Adrenal gland (tissue), 9 donors: ENCODE measurements at regions not wholly inside any gene's neighbourhood (a gene's known extent, or its start where the extent isn't known, plus 50 kb on each side); places are given as distances from the start of the nearest gene placed in this dataset.

ENCODE experiments used
- DNase-seq, 7 donors: peaks; one replicate each; pipeline ENCODE4 v3.0.0-alpha.2; 2019 to 2020
- H3K27ac ChIP-seq, 5 donors: fragments of 200-600 bp; sonication (generic) in 4 of 5; 1 replicate in 3 of 5; 2 replicates in 2 of 5; pipeline versions ENCODE4 v1.5.1 to v1.8.0; 2016 to 2020; ENCODE audit warnings: mild to moderate bottlenecking in 1 of 5
- H3K27me3 ChIP-seq: fragments of 200-600 bp; 2 replicates; pipeline ENCODE4 v1.8.0; 2021
- H3K36me3 ChIP-seq, 2 donors: fragments of 200-600 bp; replicated peaks in 1 of 2; 1 replicate in 1 of 2; 2 replicates in 1 of 2; pipeline versions ENCODE4 v1.5.1 to v1.8.0; 2018 to 2022
- H3K4me1 ChIP-seq, 2 donors: fragments of 200-600 bp; replicated peaks in 1 of 2; 1 replicate in 1 of 2; 2 replicates in 1 of 2; pipeline versions ENCODE4 v1.5.1 to v1.8.0; 2018 to 2021
- H3K4me3 ChIP-seq, 4 donors: fragments of 200-600 bp; sonication (generic) in 3 of 4; one replicate each; pipeline ENCODE4 v1.5.1; 2016 to 2018
- H3K9me3 ChIP-seq, 3 donors: fragments of 200-600 bp; sonication (generic) in 1 of 3; replicated peaks in 1 of 3; 1 replicate in 2 of 3; 2 replicates in 1 of 3; pipeline versions ENCODE4 v1.5.1 to v1.8.0; 2016 to 2021
- POLR2A ChIP-seq, 2 donors: fragments of 450-650 bp; IDR thresholded peaks; one replicate each; pipeline ENCODE4 v1.6.1; 2017; ENCODE audit warnings: antibody characterized with exemption in 2 of 2, mild to moderate bottlenecking in 2 of 2, moderate library complexity in 1 of 2
- WGBS, 4 donors: extraction: QIAGEN DNeasy Blood & Tissue Kit in 2 of 4; methylation state at CpG; one replicate each; pipeline versions ENCODE4 v1.1.5 to v1.1.7; 2013 to 2017; 5-methylcytosine and 5-hydroxymethylcytosine counted together
- intact Hi-C, 2 donors: fragments of 100-400 bp; cut with DNase I; formaldehyde crosslinking; loops; one replicate each; pipeline versions ENCODE4 v1.14.1 to v1.15.0; 2022 to 2023
- TF ChIP-seq, protein P1 (sequence below), 6 experiments: fragments of 450-650 bp in 4 of 6; fragments of 200-600 bp in 2 of 6; sonication (generic) in 1 of 6; IDR thresholded peaks; 1 replicate in 5 of 6; 2 replicates in 1 of 6; pipeline versions ENCODE4 v1.5.1 to v1.8.0; 2016 to 2021; ENCODE audit warnings: antibody characterized with exemption in 6 of 6, mild to moderate bottlenecking in 2 of 6, moderate library complexity in 1 of 6
- donor health status: healthy with polysubstance abuse.
- donor health status: Bipolar disorder and iron deficiency.
- donor health status: DM: yes; HTN: yes; CAD: no.
- donor health status: DM: no; HTN: no; CAD: no.
- donor health status: DM: no; HTN: no; CAD: no.

DNA sequence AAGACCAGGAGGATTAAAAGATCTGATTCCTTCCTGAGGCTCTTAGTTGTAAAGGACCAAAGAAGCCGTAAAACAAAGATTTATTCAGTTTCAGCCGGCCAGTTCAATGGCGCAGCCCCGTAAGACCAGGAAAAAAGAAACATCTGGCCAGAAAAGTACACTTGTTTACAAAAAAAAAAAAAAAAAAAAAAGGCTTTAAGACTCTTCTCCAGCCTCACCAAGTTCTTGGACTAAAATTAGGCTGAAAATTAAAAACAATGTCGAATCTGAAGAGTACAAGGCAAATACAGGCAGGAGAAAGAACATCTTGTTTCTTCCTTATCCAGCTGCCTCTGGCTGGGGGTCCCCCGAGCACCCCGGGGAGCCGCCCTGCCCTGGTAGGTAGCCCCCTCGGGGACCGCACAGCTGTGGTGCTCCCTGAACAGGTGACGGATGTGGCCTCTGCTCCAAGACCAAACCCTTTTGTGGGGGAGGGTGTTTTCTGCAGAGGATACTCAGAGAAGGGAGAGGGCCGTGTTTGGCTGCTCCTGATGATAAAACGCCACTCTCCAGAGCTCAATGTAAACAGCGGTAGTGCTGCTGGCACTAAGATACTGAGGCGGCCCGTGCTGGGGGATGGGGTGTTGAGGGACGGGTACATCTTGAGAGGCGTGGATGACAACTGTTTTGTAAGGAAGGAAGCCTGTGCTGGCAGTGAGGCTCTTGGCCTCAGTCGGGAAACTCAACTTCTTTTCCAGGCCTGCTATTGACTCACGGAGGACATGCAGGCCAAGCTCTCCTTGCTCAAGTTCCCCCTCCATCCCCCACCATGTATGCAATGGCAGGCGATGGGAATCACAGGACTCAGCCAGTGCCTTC lies 201.0 kb upstream of the DIO3 start:
- peaks cover 0 to 5% of the 10 kb centered on the region in 2 donors for H3K4me1 ChIP-seq
- TF ChIP-seq, protein P1, sequence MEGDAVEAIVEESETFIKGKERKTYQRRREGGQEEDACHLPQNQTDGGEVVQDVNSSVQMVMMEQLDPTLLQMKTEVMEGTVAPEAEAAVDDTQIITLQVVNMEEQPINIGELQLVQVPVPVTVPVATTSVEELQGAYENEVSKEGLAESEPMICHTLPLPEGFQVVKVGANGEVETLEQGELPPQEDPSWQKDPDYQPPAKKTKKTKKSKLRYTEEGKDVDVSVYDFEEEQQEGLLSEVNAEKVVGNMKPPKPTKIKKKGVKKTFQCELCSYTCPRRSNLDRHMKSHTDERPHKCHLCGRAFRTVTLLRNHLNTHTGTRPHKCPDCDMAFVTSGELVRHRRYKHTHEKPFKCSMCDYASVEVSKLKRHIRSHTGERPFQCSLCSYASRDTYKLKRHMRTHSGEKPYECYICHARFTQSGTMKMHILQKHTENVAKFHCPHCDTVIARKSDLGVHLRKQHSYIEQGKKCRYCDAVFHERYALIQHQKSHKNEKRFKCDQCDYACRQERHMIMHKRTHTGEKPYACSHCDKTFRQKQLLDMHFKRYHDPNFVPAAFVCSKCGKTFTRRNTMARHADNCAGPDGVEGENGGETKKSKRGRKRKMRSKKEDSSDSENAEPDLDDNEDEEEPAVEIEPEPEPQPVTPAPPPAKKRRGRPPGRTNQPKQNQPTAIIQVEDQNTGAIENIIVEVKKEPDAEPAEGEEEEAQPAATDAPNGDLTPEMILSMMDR (IDR thresholded peaks at IDR 0.05): no peak
- TF ChIP-seq POLR2A (IDR thresholded peaks at IDR 0.05): no peak
- no peak overlapping the region for H3K4me3 ChIP-seq
- WGBS, 4 donors: 48 to 64% (median 60%) methylated on average over 17 to 21 of the region's 21 CpGs
- no peaks in the 10 kb centered on the region for H3K36me3 ChIP-seq
- H3K27ac ChIP-seq: peak overlapping the region in 2 of 5 donors; percentile 9 to 83
- peaks cover 4% of the 10 kb centered on the region for H3K27me3 ChIP-seq
- H3K9me3 ChIP-seq: no peaks in the 10 kb centered on the region
- intact Hi-C loops: no loop called here
- DNase-seq: peak in 3 of 7 donors; percentile 18 to 50 (median 19)

DNA sequence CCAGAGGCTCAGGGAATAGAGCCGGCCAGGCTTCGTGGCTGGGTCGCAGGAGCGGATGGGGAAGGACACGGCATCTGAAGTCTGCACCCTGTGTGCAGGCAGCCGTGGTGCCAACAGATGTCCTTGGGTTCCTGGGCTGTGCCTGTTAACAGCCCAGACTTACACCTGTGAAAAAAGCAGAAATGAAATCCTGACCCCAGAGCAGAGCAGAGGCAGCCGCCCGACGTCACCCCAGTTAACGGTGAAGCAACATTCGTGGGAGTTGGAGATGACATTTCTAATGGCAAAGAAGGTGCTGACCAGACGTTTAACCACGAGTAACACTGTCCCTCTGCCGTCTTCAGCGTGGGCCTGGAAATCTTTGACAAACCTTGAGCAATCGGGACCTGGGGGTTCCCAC lies 200.3 kb upstream of the DIO3 start:
- H3K9me3 ChIP-seq: no peaks in the 10 kb centered on the region
- intact Hi-C loops: no loop called here
- 50 to 84% (median 63%) methylated on average over 5 to 16 of the region's 16 CpGs for WGBS, 4 donors
- H3K27ac ChIP-seq: peak overlapping the region in 1 of 5 donors; percentile 74
- peaks cover 4% of the 10 kb centered on the region for H3K27me3 ChIP-seq
- H3K4me3 ChIP-seq: no peak overlapping the region
- peaks cover 0 to 6% of the 10 kb centered on the region in 2 donors for H3K4me1 ChIP-seq
- no peak for TF ChIP-seq POLR2A (IDR thresholded peaks at IDR 0.05)
- TF ChIP-seq, protein P1 (IDR thresholded peaks at IDR 0.05): no peak
- DNase-seq: peak in 1 of 7 donors; percentile 16
- no peaks in the 10 kb centered on the region for H3K36me3 ChIP-seq

DNA sequence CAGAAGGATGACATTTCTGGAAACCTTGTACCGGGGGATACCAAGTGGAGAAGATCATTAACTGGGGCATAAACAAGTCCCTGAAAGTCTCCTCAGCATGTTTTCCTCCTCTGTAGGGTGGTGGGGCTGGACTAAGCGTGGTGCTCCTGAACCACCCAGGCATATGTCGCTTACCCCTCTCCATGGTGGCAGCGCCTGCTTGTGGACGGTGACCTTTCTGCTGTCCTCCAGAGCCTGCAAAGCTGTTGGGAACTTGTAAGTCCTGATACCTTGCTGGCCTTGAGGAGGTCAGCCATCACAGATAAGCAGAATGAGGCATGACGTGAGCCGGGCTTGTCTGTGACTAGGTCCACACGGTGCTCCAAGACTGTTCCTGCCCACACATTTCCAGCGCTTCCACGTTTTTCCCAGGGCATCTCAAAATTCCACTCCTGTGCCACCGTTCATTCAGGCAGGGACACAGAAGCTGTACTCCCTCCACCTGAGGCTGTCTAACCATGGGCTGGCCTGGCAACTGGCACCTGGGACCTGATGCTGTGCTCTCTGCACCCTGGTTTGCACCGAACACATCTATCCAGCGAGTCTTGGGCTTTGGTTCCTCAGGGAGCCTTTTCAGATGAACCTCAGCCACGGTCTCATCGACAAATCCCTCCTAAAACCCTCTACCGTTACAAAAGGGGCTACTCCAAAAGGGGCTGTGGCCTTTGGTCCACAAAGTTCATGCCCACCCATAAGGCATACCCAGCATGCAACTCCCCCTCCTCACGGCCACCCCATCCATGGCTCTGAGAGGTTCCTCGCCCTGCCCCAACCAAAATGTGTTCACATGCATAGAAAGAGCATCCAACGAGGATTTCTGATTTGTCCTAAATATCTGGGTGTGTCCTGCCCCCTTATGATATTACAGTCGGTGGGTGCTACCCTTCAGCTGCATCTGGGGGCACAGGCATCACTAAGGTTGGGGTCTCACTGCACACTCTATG lies 199.6 kb upstream of the DIO3 start:
- Histone ChIP-seq H3K9me3 (no peaks in the 10 kb centered on the region), H3K27me3 (peaks cover 4% of the 10 kb centered on the region), H3K4me1 (peaks cover 0 to 6% of the 10 kb centered on the region in 2 donors), H3K4me3 (no peak overlapping the region), H3K36me3 (no peaks in the 10 kb centered on the region), H3K27ac (peak overlapping the region in 1 of 5 donors; percentile 74)
- WGBS, 4 donors: 84 to 91% (median 87%) methylated on average over 15 to 20 of the region's 20 CpGs
- no peak for DNase-seq
- intact Hi-C loops: no loop called here
- TF ChIP-seq POLR2A (IDR thresholded peaks at IDR 0.05): no peak
- TF ChIP-seq, protein P1 (IDR thresholded peaks at IDR 0.05): no peak
